IMR-90 (cell line): ENCODE measurements at regions not wholly inside any gene's neighbourhood (a gene's known extent, or its start where the extent isn't known, plus 50 kb on each side); places are given as distances from the start of the nearest gene placed in this dataset.

ENCODE experiments used
- ATAC-seq: fragments of 200-7000 bp; cut with Tn5 transposase; 2 replicates; pipeline ENCODE4 v1.9.1; 2020; ENCODE audit warnings: low read depth, mild to moderate bottlenecking, moderate library complexity
- BruUV-seq: library from RNA; stranded (reverse); fragments of 400-500 nt; replicated peaks from 2 replicates; lab custom pipeline; 2021; lab: Mats Ljungman, UMichigan
- CTCF ChIA-PET: fragments of 300-600 bp; formaldehyde crosslinking; extraction: SDS; loops from one replicate; lab custom pipeline; 2021; ENCODE audit warnings: antibody characterized with exemption; lab: Yijun Ruan, JAX
- POLR2A ChIA-PET: fragments of 300-600 bp; sonication (Branson Sonifier 250); formaldehyde crosslinking; loops from one replicate; lab custom pipeline; 2022; ENCODE audit warnings: antibody characterized with exemption; ENCODE audit not compliant: unreplicated experiment; lab: Charles Lee
- DNase-seq: peaks from one replicate; pipeline ENCODE4 v3.0.0; 2013
- H2AFZ ChIP-seq: replicated peaks from 2 replicates; pipeline ENCODE3; 2013; ENCODE audit warnings: low read length, mild to moderate bottlenecking; ENCODE audit not compliant: poor library complexity
- H2AK5ac ChIP-seq: 2 replicates; pipeline ENCODE4 v1.6.1; 2013; ENCODE audit warnings: low read depth, low read length, inconsistent platforms
- H2AK9ac ChIP-seq: replicated peaks from 2 replicates; pipeline ENCODE3; 2013; ENCODE audit warnings: mild to moderate bottlenecking, low read depth, low read length, moderate library complexity; ENCODE audit not compliant: poor library complexity
- H2BK120ac ChIP-seq: 2 replicates; pipeline ENCODE4 v1.6.1; 2013; ENCODE audit warnings: low read depth, low read length, inconsistent platforms
- H2BK15ac ChIP-seq: 3 replicates; pipeline ENCODE4 v1.6.1; 2013; ENCODE audit warnings: low read depth, low read length, inconsistent platforms
- H2BK20ac ChIP-seq: 2 replicates; pipeline ENCODE4 v1.6.1; 2013; ENCODE audit warnings: low read depth, mild to moderate bottlenecking, inconsistent platforms, low read length, moderate library complexity
- H2BK5ac ChIP-seq: 2 replicates; pipeline ENCODE4 v1.6.1; 2013; ENCODE audit warnings: mild to moderate bottlenecking, low read depth, low read length, inconsistent platforms; ENCODE audit not compliant: poor library complexity, severe bottlenecking
- H3K14ac ChIP-seq: replicated peaks from 2 replicates; pipeline ENCODE4 v1.6.1; 2013; ENCODE audit warnings: low read depth, low read length, inconsistent platforms
- H3K18ac ChIP-seq: 2 replicates; pipeline ENCODE4 v1.6.1; 2013; ENCODE audit warnings: low read depth, low read length, control low read depth
- H3K23ac ChIP-seq: 2 replicates; pipeline ENCODE4 v1.6.1; 2013; ENCODE audit warnings: low read depth, low read length, inconsistent platforms
- H3K27ac ChIP-seq: 2 replicates; pipeline ENCODE4 v1.5.1; 2013; ENCODE audit warnings: mild to moderate bottlenecking, control low read depth, low read length; ENCODE audit not compliant: insufficient read depth
- H3K27me3 ChIP-seq: 2 replicates; pipeline ENCODE4 v1.6.1; 2013; ENCODE audit warnings: low read length; ENCODE audit not compliant: control insufficient read depth, insufficient read depth
- H3K36me3 ChIP-seq: 2 replicates; pipeline ENCODE4 v1.6.1; 2013; ENCODE audit warnings: low read length, mixed read lengths; ENCODE audit not compliant: control insufficient read depth, insufficient read depth
- H3K4ac ChIP-seq: 2 replicates; pipeline ENCODE4 v1.6.1; 2013; ENCODE audit warnings: low read depth, low read length, inconsistent platforms
- H3K4me1 ChIP-seq: 2 replicates; pipeline ENCODE4 v1.6.1; 2013; ENCODE audit warnings: low read length, mixed read lengths; ENCODE audit not compliant: control insufficient read depth, insufficient read depth
- H3K4me2 ChIP-seq: 2 replicates; pipeline ENCODE4 v1.6.1; 2013; ENCODE audit warnings: low read depth, mild to moderate bottlenecking, control low read depth, low read length, moderate library complexity
- H3K4me3 ChIP-seq: 2 replicates; pipeline ENCODE4 v1.5.1; 2013; ENCODE audit warnings: low read depth, mild to moderate bottlenecking, control low read depth, low read length, moderate library complexity; ENCODE audit not compliant: insufficient read depth
- H3K56ac ChIP-seq: 2 replicates; pipeline ENCODE4 v1.6.1; 2013; ENCODE audit warnings: low read length, inconsistent platforms; ENCODE audit not compliant: insufficient read depth; ENCODE audit errors: extremely low read depth
- H3K79me1 ChIP-seq, 2 experiments: 2 replicates each; pipeline ENCODE4 v1.6.1; 2013; ENCODE audit warnings: low read length in 2 of 2, inconsistent platforms in 1 of 2, low read depth in 1 of 2
- H3K9ac ChIP-seq: 2 replicates; pipeline ENCODE4 v1.6.1; 2013; ENCODE audit warnings: low read depth, low read length, control low read depth
- H3K9me1 ChIP-seq: 2 replicates; pipeline ENCODE4 v1.6.1; 2013; ENCODE audit warnings: low read length, inconsistent platforms; ENCODE audit not compliant: insufficient read depth
- H3K9me3 ChIP-seq: 2 replicates; pipeline ENCODE4 v1.6.1; 2013; ENCODE audit warnings: low read length; ENCODE audit not compliant: control insufficient read depth, insufficient read depth
- H4K20me1 ChIP-seq: 2 replicates; pipeline ENCODE4 v1.6.1; 2013; ENCODE audit warnings: low read length, inconsistent platforms; ENCODE audit not compliant: insufficient read depth
- H4K5ac ChIP-seq: 2 replicates; pipeline ENCODE4 v1.6.1; 2013; ENCODE audit warnings: mild to moderate bottlenecking, low read depth, low read length, control low read depth
- H4K8ac ChIP-seq, 2 experiments: 2 replicates each; pipeline ENCODE4 v1.6.1; 2013; ENCODE audit warnings: low read depth in 2 of 2, low read length in 2 of 2, control low read depth in 1 of 2, inconsistent platforms in 1 of 2
- H4K91ac ChIP-seq: 2 replicates; pipeline ENCODE4 v1.6.1; 2013; ENCODE audit warnings: low read depth, low read length, inconsistent platforms; ENCODE audit not compliant: insufficient read depth
- CTCF ChIP-seq: conservative IDR thresholded peaks from 2 replicates; pipeline ENCODE4 v1.5.1; 2012; ENCODE audit warnings: mild to moderate bottlenecking, low read depth, low read length, improper control_type of control experiment
- RAD21 ChIP-seq: IDR thresholded peaks from 2 replicates; pipeline ENCODE4 v1.6.1; 2012; ENCODE audit warnings: low read length, improper control_type of control experiment
- RCOR1 ChIP-seq: IDR thresholded peaks from 2 replicates; pipeline ENCODE4 v1.6.1; 2012; ENCODE audit warnings: mild to moderate bottlenecking, low read length, improper control_type of control experiment; ENCODE audit not compliant: insufficient replicate concordance
- SMC3 ChIP-seq: fragments of 150-350 bp; IDR thresholded peaks from 2 replicates; pipeline ENCODE4 v1.6.1; 2016; ENCODE audit warnings: low read depth, mild to moderate bottlenecking, antibody characterized with exemption, low read length, moderate library complexity
- WGBS, 2 experiments: methylation state at CpG; one replicate each; pipeline versions ENCODE4 v1.1.5 to v1.1.7; 2013; ENCODE audit warnings: missing lambda C conversion rate in 2 of 2; ENCODE audit not compliant: insufficient read length in 1 of 2; ENCODE audit errors: extremely low coverage in 2 of 2; 5-methylcytosine and 5-hydroxymethylcytosine counted together
- dilution Hi-C: fragments of 300-500 bp; cut with HindIII; formaldehyde crosslinking; loops from one replicate; pipeline ENCODE4 v1.14.3; 2018; ENCODE audit warnings: low sequenced_read_pairs; ENCODE audit not compliant: unreplicated experiment
- in situ Hi-C: fragments of 300-500 bp; cut with MboI; formaldehyde crosslinking; loops from 3 replicates; pipeline ENCODE4 v1.14.3; 2019; ENCODE audit warnings: low sequenced_read_pairs, inconsistent platforms, mixed read lengths
- intact Hi-C: fragments of 100-400 bp; cut with micrococcal nuclease; formaldehyde crosslinking; loops from 2 replicates; pipeline ENCODE4 v1.10.0; 2022
- TF ChIP-seq, protein P1 (sequence below): fragments of 150-350 bp; IDR thresholded peaks from 2 replicates; pipeline ENCODE4 v1.6.1; 2016; ENCODE audit warnings: low read depth, mild to moderate bottlenecking, low read length, moderate library complexity, borderline replicate concordance
- TF ChIP-seq, protein P2 (sequence below): fragments of 150-350 bp; IDR thresholded peaks from 2 replicates; pipeline ENCODE4 v1.6.1; 2017; ENCODE audit warnings: mild to moderate bottlenecking, antibody characterized with exemption, low read length, low read depth

DNA sequence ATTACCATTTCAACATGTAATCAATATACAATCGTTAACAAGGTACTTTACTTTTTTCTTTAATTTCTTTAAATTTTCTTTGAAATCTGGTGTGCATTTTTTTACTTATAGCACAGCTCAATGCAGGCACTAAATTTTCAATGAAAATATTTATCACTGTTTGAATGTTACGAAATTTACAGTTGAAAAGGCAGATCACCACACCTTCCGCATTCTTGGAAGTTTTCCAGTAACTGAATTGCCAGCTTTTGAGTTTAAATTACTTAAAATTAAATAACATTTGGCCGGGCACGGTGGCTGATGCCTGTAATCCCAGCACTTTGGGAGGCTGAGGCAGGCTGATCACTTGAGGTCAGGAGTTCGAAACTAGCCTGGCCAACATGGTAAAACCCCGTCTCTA is 309.9 kb downstream of the BMP7 start:
- intact Hi-C loops, result no loop called here

More for the DNA sequence above, 309.9 kb downstream of the BMP7 start:
- Histone ChIP-seq H3K4ac (no peak overlapping the region), H2AFZ (no peak overlapping the region), H2AK5ac (no peak overlapping the region), H2BK15ac (no peak overlapping the region), H3K4me3 (no peak overlapping the region), H3K23ac (no peak overlapping the region), H4K5ac (no peak overlapping the region), H3K14ac (no peak overlapping the region), H3K4me2 (no peak overlapping the region), H3K36me3 (no peaks in the 10 kb centered on the region), H3K79me1 (no peaks in the 10 kb centered on the region), H4K20me1 (no peaks in the 10 kb centered on the region), H3K18ac (no peak overlapping the region), H3K27me3 (no peaks in the 10 kb centered on the region), H3K9me1 (no peaks in the 10 kb centered on the region), H2AK9ac (no peak overlapping the region), H2BK120ac (no peak overlapping the region), H2BK20ac (no peak overlapping the region), H3K4me1 (no peaks in the 10 kb centered on the region), H3K9me3 (no peaks in the 10 kb centered on the region), H2BK5ac (no peak overlapping the region), H3K27ac (no peak overlapping the region), H3K9ac (no peak overlapping the region), H4K91ac (no peak overlapping the region), H4K8ac (no peak overlapping the region), H3K56ac (no peak overlapping the region)
- dilution Hi-C loops (no loop called here), in situ Hi-C loops (no loop called here)
- ATAC-seq (no peak), DNase-seq (no peak)
- CTCF ChIA-PET, result interaction anchor here (0.9 kb wide), 1 partner anchor 12 kb away, joined by 3 read pairs; no protein-coding TSS in a partner anchor
- WGBS, 2 experiments, result 73% methylated on average over 2 of the region's 7 CpGs; no CpG with 5 or more reads in 1 of the 2 experiments
- BruUV-seq, result no TSS peak
- POLR2A ChIA-PET, result no interaction called here
- TF ChIP-seq CTCF (no peak), RCOR1 (no peak), RAD21 (no peak), SMC3 (no peak)
- TF ChIP-seq, protein P1, sequence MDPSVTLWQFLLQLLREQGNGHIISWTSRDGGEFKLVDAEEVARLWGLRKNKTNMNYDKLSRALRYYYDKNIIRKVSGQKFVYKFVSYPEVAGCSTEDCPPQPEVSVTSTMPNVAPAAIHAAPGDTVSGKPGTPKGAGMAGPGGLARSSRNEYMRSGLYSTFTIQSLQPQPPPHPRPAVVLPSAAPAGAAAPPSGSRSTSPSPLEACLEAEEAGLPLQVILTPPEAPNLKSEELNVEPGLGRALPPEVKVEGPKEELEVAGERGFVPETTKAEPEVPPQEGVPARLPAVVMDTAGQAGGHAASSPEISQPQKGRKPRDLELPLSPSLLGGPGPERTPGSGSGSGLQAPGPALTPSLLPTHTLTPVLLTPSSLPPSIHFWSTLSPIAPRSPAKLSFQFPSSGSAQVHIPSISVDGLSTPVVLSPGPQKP, result no peak
- TF ChIP-seq, protein P2, sequence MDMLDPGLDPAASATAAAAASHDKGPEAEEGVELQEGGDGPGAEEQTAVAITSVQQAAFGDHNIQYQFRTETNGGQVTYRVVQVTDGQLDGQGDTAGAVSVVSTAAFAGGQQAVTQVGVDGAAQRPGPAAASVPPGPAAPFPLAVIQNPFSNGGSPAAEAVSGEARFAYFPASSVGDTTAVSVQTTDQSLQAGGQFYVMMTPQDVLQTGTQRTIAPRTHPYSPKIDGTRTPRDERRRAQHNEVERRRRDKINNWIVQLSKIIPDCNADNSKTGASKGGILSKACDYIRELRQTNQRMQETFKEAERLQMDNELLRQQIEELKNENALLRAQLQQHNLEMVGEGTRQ, result no peak
